ENCODE measurements at regions not wholly inside any gene's neighbourhood (a gene's known extent, or its start where the extent isn't known, plus 50 kb on each side); places are given as distances from the start of the nearest gene placed in this dataset.

DNA sequence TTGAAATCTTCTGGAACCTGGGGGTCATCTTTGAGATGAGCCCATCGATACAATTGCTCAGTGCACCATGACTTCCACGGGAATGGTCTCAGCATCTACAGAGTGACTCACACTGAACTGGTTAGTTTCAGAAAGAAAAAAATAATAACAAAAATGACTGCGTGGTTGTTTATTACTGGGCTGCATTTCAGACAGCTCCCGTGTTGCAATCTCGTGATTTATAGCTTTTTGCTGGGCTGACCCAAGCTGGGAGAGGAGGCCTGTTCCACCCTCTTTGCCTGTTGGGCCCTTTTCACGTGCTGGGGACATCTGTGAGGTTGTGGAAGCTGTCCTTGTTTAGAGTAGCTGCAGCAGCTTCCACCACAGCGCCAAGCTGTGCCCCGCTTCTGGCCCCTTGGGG is 225.5 kb downstream of the BMP7 start:
- Mint-ChIP-seq H3K27ac (ENCODE audit: unreplicated experiment) (no peak overlapping the region), H3K4me3 (ENCODE audit: unreplicated experiment) (no peak overlapping the region), H3K36me3 (ENCODE audit: low read depth, unreplicated experiment) (no peaks in the 10 kb centered on the region), H3K27me3 (ENCODE audit: unreplicated experiment) (peaks cover 2% of the 10 kb centered on the region), H3K9me3 (ENCODE audit: unreplicated experiment) (no peaks in the 10 kb centered on the region), H3K4me1 (ENCODE audit: unreplicated experiment) (no peaks in the 10 kb centered on the region)
- TF ChIP-seq, protein P1, sequence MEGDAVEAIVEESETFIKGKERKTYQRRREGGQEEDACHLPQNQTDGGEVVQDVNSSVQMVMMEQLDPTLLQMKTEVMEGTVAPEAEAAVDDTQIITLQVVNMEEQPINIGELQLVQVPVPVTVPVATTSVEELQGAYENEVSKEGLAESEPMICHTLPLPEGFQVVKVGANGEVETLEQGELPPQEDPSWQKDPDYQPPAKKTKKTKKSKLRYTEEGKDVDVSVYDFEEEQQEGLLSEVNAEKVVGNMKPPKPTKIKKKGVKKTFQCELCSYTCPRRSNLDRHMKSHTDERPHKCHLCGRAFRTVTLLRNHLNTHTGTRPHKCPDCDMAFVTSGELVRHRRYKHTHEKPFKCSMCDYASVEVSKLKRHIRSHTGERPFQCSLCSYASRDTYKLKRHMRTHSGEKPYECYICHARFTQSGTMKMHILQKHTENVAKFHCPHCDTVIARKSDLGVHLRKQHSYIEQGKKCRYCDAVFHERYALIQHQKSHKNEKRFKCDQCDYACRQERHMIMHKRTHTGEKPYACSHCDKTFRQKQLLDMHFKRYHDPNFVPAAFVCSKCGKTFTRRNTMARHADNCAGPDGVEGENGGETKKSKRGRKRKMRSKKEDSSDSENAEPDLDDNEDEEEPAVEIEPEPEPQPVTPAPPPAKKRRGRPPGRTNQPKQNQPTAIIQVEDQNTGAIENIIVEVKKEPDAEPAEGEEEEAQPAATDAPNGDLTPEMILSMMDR (IDR thresholded peaks at IDR 0.05; ENCODE audit: unreplicated experiment) = no peak
- DNase-seq (ENCODE audit: low spot score) = no peak

DNA sequence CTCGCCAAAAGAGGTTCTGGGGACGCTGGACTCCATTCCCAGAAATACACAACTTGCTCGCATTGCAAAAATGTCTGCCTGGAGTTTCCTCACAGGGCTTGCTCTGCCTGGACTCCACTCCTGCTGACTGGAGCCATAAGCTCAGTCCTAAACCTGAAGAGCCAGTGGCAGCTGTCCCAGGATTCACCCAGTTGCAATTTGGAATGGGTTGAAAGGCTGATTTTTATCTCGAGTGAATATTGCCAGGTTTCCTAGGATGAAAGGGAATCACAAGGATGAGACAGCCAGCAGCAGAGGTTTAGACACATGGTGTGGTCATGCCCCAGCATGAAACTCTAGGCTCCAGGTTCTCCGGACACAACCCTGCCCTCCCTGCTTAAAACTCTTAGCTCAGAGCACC is 223.3 kb downstream of the BMP7 start:
- Mint-ChIP-seq H3K27me3 (ENCODE audit: unreplicated experiment) (no peaks in the 10 kb centered on the region), H3K4me1 (ENCODE audit: unreplicated experiment) (no peaks in the 10 kb centered on the region), H3K36me3 (ENCODE audit: low read depth, unreplicated experiment) (no peaks in the 10 kb centered on the region)

DNA sequence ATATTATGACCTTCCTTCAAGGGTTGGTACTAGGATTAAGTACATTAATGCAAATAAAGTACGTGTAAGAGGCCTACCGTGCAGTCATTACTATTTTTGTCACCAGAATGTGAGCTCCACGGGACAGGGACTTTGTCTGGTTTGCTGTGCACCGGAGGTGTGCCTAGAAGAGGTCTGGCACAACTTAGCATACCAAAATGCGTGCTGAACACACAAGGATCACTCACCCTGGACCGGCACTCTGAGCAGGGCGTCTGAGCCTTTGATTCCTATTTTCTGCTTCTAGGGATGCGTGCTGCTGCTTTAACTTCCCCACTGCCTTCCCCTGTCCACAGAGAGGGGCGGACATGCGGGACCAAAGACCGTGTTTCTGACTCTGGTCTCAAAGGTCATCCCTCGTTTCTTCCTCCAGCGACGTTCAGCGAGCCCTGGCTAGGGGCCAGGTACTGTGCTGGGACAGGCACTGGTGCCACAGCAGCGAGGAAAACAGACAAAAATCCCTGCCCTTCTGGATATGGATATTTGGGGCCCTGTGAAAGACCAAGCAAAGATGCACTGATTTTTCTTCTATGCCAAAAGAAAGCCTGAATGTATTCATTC is 222.7 kb downstream of the BMP7 start:
- Mint-ChIP-seq H3K4me1 (ENCODE audit: unreplicated experiment) (no peaks in the 10 kb centered on the region), H3K36me3 (ENCODE audit: low read depth, unreplicated experiment) (no peaks in the 10 kb centered on the region)

More for the DNA sequence above, 223.3 kb downstream of the BMP7 start:
- DNase-seq (ENCODE audit: low spot score) = no peak
- no peaks in the 10 kb centered on the region for H3K9me3 Mint-ChIP-seq (ENCODE audit: unreplicated experiment)
- no peak overlapping the region for H3K27ac Mint-ChIP-seq (ENCODE audit: unreplicated experiment)
- no peak overlapping the region for H3K4me3 Mint-ChIP-seq (ENCODE audit: unreplicated experiment)
- TF ChIP-seq, protein P1 (IDR thresholded peaks at IDR 0.05; ENCODE audit: unreplicated experiment) = no peak

DNA sequence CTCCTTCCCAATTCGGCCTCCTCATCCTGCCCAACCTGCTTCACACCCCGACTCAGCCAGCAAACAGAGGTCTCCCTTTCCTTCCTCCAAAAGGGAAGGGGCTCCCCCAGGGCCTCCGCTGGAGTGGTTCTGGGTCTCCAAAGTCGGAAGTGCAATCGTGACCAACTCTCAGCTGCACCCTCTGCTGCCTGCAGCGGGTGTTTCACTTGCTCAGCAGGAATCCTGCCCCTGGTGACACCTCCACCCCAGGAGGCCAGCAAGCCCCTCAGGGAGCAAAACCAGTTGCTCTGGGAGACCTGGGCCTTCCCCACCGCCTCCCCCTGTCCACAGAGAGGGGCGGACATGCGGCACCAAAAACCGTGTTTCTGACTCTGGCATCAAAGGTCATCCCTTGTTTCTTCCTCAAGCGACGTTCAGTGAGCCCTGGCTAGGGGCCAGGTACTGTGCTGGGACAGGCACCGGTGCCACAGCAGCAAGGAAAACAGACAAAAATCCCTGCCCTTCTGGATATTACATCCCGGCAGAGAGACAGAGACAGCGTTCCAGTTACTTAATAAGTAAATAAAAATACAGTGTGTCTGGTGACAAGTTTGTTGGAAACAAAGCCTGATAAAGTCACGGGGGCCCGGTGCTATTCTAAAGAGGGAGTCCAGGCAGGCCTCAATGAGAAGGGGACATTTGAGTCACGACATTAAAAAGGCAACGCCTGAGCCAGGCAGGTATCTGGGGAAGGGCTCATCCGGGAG is 219.0 kb downstream of the BMP7 start:
- H3K9me3 Mint-ChIP-seq (ENCODE audit: unreplicated experiment) = no peaks in the 10 kb centered on the region
- TF ChIP-seq, protein P1 (IDR thresholded peaks at IDR 0.05; ENCODE audit: unreplicated experiment) = no peak
- peaks cover 2% of the 10 kb centered on the region for H3K27me3 Mint-ChIP-seq (ENCODE audit: unreplicated experiment)
- H3K4me1 Mint-ChIP-seq (ENCODE audit: unreplicated experiment) = no peaks in the 10 kb centered on the region
- peak; percentile 13 for DNase-seq (ENCODE audit: low spot score)
- H3K36me3 Mint-ChIP-seq (ENCODE audit: low read depth, unreplicated experiment) = no peaks in the 10 kb centered on the region
- H3K4me3 Mint-ChIP-seq (ENCODE audit: unreplicated experiment) = no peak overlapping the region
- no peak overlapping the region for H3K27ac Mint-ChIP-seq (ENCODE audit: unreplicated experiment)

More for the DNA sequence above, 222.7 kb downstream of the BMP7 start:
- H3K4me3 Mint-ChIP-seq (ENCODE audit: unreplicated experiment) = no peak overlapping the region
- TF ChIP-seq, protein P1 (IDR thresholded peaks at IDR 0.05; ENCODE audit: unreplicated experiment) = no peak
- no peaks in the 10 kb centered on the region for H3K27me3 Mint-ChIP-seq (ENCODE audit: unreplicated experiment)
- DNase-seq (ENCODE audit: low spot score) = no peak
- no peaks in the 10 kb centered on the region for H3K9me3 Mint-ChIP-seq (ENCODE audit: unreplicated experiment)
- H3K27ac Mint-ChIP-seq (ENCODE audit: unreplicated experiment) = no peak overlapping the region
